GM13977 (cell line): ENCODE measurements at regions not wholly inside any gene's neighbourhood (a gene's known extent, or its start where the extent isn't known, plus 50 kb on each side); places are given as distances from the start of the nearest gene placed in this dataset.

Source experiments
- DNase-seq: peaks from one replicate; pipeline ENCODE4 v3.0.0; 2012; ENCODE audit warnings: low spot score
- CTCF ChIP-seq: IDR thresholded peaks from 2 replicates; pipeline ENCODE4 v1.5.1; 2012; ENCODE audit warnings: mild to moderate bottlenecking, control low read depth; ENCODE audit not compliant: insufficient read depth; ENCODE audit errors: extremely low read depth, missing control alignments
- in situ Hi-C: fragments of 300-500 bp; cut with MboI; formaldehyde crosslinking; loops from one replicate; pipeline ENCODE4 v1.12.0; 2022; ENCODE audit warnings: low sequenced_read_pairs, low pct_unique_long_range_greater_than_20kb, mixed read lengths, inconsistent platforms; ENCODE audit not compliant: unreplicated experiment

- TF ChIP-seq CTCF = no peak
- in situ Hi-C loops = no loop called here
- DNase-seq = no peak
Observed at GRCh38 chr2:49237867-49238603, 83.7 kb upstream of the FSHR start.

DNA sequence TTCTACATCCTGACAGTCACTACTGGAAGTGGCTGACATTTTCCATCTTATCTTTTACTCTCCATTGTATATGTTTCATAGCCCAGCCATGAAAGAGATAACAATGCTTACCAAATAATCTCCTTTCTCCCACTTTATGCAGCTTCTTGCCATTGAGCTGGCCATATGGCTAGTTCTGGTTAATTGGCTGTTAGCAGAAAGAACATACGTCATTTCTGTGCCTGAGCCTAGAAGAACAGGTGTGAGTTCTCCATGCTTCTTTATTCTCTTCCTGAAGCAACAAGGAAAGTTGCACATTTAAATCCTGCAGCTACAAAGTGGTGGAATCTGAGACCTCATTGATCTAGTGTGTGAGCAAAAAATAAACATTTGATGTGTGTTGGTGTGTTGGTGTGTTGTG, 82.0 kb upstream of the FSHR start:
- no peak for DNase-seq
- in situ Hi-C loops = no loop called here
- no peak for TF ChIP-seq CTCF

DNA sequence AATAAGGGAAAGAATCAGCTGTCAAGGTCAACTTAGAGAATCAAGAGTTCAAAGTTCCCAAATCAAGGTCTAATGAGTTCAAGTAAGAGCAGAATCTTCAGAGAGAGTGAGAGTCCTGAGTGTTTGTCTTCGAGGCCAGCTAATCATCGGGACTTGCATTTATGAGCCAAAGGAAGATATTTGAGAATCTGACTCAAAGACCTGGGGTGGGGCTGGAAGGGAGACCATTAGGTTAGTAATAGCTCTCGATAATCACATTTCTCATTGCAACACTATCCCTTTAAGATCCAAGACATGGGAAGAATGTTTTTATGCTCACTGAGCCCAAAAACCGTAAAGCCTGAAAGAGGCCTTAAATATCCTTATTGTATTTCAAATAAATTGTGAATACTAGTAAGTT, 72.0 kb upstream of the FSHR start:
- TF ChIP-seq CTCF = no peak
- DNase-seq = no peak
- in situ Hi-C loops = no loop called here

- TF ChIP-seq CTCF = no peak
- in situ Hi-C loops = no loop called here
- no peak for DNase-seq
Observed at GRCh38 chr2:49225126-49225525, 70.8 kb upstream of the FSHR start.

- no peak for TF ChIP-seq CTCF
- DNase-seq = no peak
- in situ Hi-C loops = no loop called here
Observed at GRCh38 chr2:49224426-49225010, 70.2 kb upstream of the FSHR start.

DNA sequence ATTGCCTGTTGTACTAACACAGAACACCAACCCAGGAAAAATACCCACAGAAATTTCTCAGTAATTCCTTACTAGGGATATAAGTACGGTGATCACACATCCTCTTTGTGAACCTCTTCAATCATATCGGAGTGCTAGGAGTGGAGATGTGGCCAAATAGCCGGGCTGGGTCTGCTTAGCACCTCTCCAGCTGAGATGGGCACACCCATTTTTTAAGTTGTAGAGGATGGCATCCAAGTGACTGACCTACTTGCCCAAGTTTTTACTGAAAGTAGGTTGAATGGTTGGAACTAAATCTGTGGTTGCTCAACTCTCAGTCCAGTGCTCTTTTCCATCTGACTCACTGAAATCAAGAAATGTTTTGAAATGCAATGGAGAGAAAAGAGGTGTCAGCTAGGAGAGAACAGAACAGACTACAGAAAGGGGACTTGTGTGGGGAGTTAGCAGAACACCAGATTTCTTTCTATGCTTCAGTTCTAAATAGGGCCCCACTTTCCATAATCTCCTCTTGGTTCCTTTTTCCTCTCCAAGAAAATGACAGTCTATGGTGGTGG, 68.7 kb upstream of the FSHR start:
- TF ChIP-seq CTCF = no peak
- no peak for DNase-seq
- in situ Hi-C loops = no loop called here
